PC-3 (cell line): ENCODE measurements at regions not wholly inside any gene's neighbourhood (a gene's known extent, or its start where the extent isn't known, plus 50 kb on each side); places are given as distances from the start of the nearest gene placed in this dataset.

Experiments
- ATAC-seq: fragments of 200-7000 bp; cut with Tn5 transposase; 2 replicates; pipeline ENCODE4 v1.9.1; 2020; ENCODE audit warnings: mild to moderate bottlenecking, moderate library complexity
- BruUV-seq: library from RNA; stranded (reverse); fragments of 400-500 nt; replicated peaks from 2 replicates; lab custom pipeline; 2021; lab: Mats Ljungman, UMichigan
- CTCF ChIA-PET: fragments of 300-600 bp; sonication (Branson Sonifier 250); formaldehyde crosslinking; loops from one replicate; lab custom pipeline; 2022; ENCODE audit warnings: antibody characterized with exemption; lab: Charles Lee
- POLR2A ChIA-PET: fragments of 300-600 bp; sonication (Branson Sonifier 250); formaldehyde crosslinking; loops from one replicate; lab custom pipeline; 2022; ENCODE audit warnings: antibody characterized with exemption; ENCODE audit not compliant: unreplicated experiment; lab: Charles Lee
- DNase-seq: peaks from one replicate; pipeline ENCODE4 v3.0.0-alpha.2; 2015
- H2AFZ ChIP-seq: fragments of 300-600 bp; sonication (generic); 2 replicates; pipeline ENCODE4 v1.6.0; 2016; ENCODE audit warnings: antibody characterized with exemption, low read length
- H3F3A ChIP-seq: fragments of 300-600 bp; sonication (generic); one replicate; pipeline ENCODE4 v1.6.0; 2017; ENCODE audit warnings: antibody characterized with exemption, low read length, control low read depth, mild to moderate bottlenecking; ENCODE audit not compliant: unreplicated experiment
- H3K27ac ChIP-seq: fragments of 300-600 bp; sonication (generic); 2 replicates; pipeline ENCODE4 v1.5.1; 2016; ENCODE audit warnings: mild to moderate bottlenecking, low read length
- H3K27me3 ChIP-seq: fragments of 300-600 bp; sonication (generic); 2 replicates; pipeline ENCODE4 v1.6.1; 2016; ENCODE audit warnings: low read length, mixed read lengths
- H3K36me3 ChIP-seq: fragments of 300-600 bp; sonication (generic); 2 replicates; pipeline ENCODE4 v1.6.1; 2016; ENCODE audit warnings: low read depth, mixed run types, low read length, mixed read lengths
- H3K4me1 ChIP-seq: fragments of 300-600 bp; sonication (generic); 2 replicates; pipeline ENCODE4 v1.5.1; 2016; ENCODE audit warnings: low read length; ENCODE audit not compliant: insufficient read depth
- H3K4me2 ChIP-seq: fragments of 300-600 bp; sonication (generic); 2 replicates; pipeline ENCODE4 v1.6.0; 2016; ENCODE audit warnings: low read length
- H3K4me3 ChIP-seq: fragments of 300-600 bp; sonication (generic); 2 replicates; pipeline ENCODE4 v1.5.1; 2016; ENCODE audit warnings: mild to moderate bottlenecking, low read length, mixed read lengths
- H3K79me2 ChIP-seq: fragments of 300-600 bp; sonication (generic); 2 replicates; pipeline ENCODE4 v1.6.1; 2017; ENCODE audit warnings: low read length, mixed read lengths
- H3K9ac ChIP-seq: fragments of 300-600 bp; sonication (generic); 2 replicates; pipeline ENCODE4 v1.6.0; 2016; ENCODE audit warnings: mild to moderate bottlenecking, low read length
- H3K9me2 ChIP-seq: fragments of 300-600 bp; sonication (generic); replicated peaks from 2 replicates; pipeline ENCODE4 v1.6.1; 2016; ENCODE audit warnings: mixed run types, low read length, mixed read lengths
- H3K9me3 ChIP-seq: fragments of 300-600 bp; sonication (generic); 2 replicates; pipeline ENCODE4 v1.6.1; 2016; ENCODE audit warnings: low read length, mixed read lengths
- H4K20me1 ChIP-seq: fragments of 300-600 bp; sonication (generic); 2 replicates; pipeline ENCODE4 v1.6.1; 2016; ENCODE audit warnings: low read length, mixed read lengths
- EZH2 ChIP-seq: fragments of 300-600 bp; sonication (generic); IDR thresholded peaks from one replicate; pipeline ENCODE4 v1.6.1; 2017; ENCODE audit warnings: antibody characterized with exemption, mild to moderate bottlenecking, low read length; ENCODE audit not compliant: unreplicated experiment
- EZH2phosphoT487 ChIP-seq: fragments of 300-600 bp; sonication (generic); IDR thresholded peaks from 2 replicates; pipeline ENCODE4 v1.6.1; 2018; ENCODE audit warnings: mild to moderate bottlenecking, antibody characterized with exemption, low read length, borderline replicate concordance
- intact Hi-C: fragments of 100-400 bp; cut with micrococcal nuclease; formaldehyde crosslinking; loops from 2 replicates; pipeline ENCODE4 v1.9.0; 2023
- TF ChIP-seq, protein P1 (sequence below): fragments of 300-600 bp; sonication (generic); conservative IDR thresholded peaks from 2 replicates; pipeline ENCODE4 v1.5.1; 2017; ENCODE audit warnings: antibody characterized with exemption, low read depth, mild to moderate bottlenecking, low read length

DNA sequence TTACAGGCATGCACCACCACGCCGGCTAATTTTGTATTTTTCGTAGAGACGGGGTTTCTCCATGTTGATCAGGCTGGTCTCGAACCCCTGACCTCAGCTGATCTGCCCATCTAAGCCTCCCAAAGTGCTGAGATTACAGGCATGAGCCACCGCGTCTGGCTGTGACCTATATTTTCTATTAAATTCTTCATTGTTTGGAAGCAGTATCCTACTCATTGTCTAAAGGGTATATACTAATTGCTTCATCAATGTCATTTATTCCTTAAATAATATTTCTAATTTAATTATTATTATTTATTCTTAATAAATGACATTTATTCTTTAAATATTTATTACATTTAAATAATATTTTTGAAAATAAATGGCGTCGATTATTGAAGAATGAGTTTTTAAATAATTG, 817.3 kb upstream of the API5 start:
- Histone ChIP-seq H3K79me2 (no peaks in the 10 kb centered on the region), H3K9ac (no peak overlapping the region), H4K20me1 (no peaks in the 10 kb centered on the region), H2AFZ (no peak overlapping the region), H3K4me3 (no peak overlapping the region), H3K4me1 (no peaks in the 10 kb centered on the region), H3K27ac (no peak overlapping the region), H3K36me3 (no peaks in the 10 kb centered on the region), H3K4me2 (no peak overlapping the region), H3K9me2 (no peaks in the 10 kb centered on the region), H3F3A (no peaks in the 10 kb centered on the region), H3K27me3 (no peaks in the 10 kb centered on the region), H3K9me3 (no peaks in the 10 kb centered on the region)
- ChIA-PET POLR2A (no interaction called here), CTCF (no interaction called here)
- BruUV-seq = no TSS peak
- no peak for DNase-seq
- intact Hi-C loops = no loop called here
- TF ChIP-seq EZH2 = no peak
- TF ChIP-seq, protein P1, sequence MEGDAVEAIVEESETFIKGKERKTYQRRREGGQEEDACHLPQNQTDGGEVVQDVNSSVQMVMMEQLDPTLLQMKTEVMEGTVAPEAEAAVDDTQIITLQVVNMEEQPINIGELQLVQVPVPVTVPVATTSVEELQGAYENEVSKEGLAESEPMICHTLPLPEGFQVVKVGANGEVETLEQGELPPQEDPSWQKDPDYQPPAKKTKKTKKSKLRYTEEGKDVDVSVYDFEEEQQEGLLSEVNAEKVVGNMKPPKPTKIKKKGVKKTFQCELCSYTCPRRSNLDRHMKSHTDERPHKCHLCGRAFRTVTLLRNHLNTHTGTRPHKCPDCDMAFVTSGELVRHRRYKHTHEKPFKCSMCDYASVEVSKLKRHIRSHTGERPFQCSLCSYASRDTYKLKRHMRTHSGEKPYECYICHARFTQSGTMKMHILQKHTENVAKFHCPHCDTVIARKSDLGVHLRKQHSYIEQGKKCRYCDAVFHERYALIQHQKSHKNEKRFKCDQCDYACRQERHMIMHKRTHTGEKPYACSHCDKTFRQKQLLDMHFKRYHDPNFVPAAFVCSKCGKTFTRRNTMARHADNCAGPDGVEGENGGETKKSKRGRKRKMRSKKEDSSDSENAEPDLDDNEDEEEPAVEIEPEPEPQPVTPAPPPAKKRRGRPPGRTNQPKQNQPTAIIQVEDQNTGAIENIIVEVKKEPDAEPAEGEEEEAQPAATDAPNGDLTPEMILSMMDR = no peak
- TF ChIP-seq EZH2phosphoT487 = no peak
- ATAC-seq = no peak

DNA sequence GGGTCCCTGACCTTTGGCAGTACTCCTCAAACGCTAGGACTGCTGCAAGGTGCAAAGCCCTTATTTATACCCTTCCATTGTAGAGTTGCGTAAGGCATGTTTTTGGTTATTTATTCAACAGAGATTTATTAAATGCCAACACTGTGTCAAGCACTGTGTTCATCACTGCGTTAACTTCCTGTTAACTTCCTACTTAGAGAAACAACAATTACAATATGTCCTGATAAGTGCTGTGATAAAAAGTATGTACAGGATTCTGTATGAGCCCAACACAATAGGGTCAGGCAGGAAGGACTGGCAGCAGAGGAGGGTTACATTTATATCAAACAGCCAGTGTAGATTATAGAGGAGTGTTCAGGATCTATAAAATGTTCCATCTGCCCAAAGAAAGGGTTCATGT, 812.8 kb upstream of the API5 start:
- no peaks in the 10 kb centered on the region for H3K27me3 ChIP-seq
- DNase-seq (no peak), ATAC-seq (no peak)
- H3K9me3 ChIP-seq = no peaks in the 10 kb centered on the region
- intact Hi-C loops = no loop called here
- no peak overlapping the region for H3K9ac ChIP-seq
- no peaks in the 10 kb centered on the region for H4K20me1 ChIP-seq
- ChIA-PET POLR2A (no interaction called here), CTCF (no interaction called here)
- TF ChIP-seq, protein P1 = no peak
- no peak for TF ChIP-seq EZH2phosphoT487
- TF ChIP-seq EZH2 = no peak
- H3K27ac ChIP-seq = no peak overlapping the region
- H3K4me2 ChIP-seq = no peak overlapping the region
- H3K4me1 ChIP-seq = no peaks in the 10 kb centered on the region
- no peaks in the 10 kb centered on the region for H3K79me2 ChIP-seq
- no peaks in the 10 kb centered on the region for H3K9me2 ChIP-seq
- H3K4me3 ChIP-seq = no peak overlapping the region
- H3K36me3 ChIP-seq = no peaks in the 10 kb centered on the region
- no peak overlapping the region for H2AFZ ChIP-seq
- H3F3A ChIP-seq = no peaks in the 10 kb centered on the region
- no TSS peak for BruUV-seq

DNA sequence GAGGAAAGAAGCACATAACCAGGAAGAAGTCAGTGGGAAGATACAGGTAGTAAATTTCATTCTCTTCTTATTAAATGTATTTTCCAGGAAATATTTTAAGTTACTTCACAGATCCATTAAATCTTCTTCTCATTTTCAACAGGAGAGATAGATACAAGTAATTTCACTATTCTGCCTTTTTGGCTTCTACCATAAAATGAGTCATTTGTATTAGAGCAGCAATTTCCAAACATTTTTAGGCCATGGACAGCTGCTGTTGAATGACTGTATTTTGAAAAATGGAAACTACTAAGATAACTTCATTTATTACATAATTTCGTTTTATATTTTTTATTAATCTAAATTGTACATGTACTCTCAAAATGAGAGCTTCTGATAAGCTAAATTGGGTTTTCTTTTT, 809.6 kb upstream of the API5 start:
- TF ChIP-seq EZH2phosphoT487 (no peak), EZH2 (no peak)
- TF ChIP-seq, protein P1 = no peak

More for the DNA sequence above, 809.6 kb upstream of the API5 start:
- Histone ChIP-seq H3K4me2 (no peak overlapping the region), H3K4me1 (no peaks in the 10 kb centered on the region), H3F3A (no peaks in the 10 kb centered on the region), H4K20me1 (no peaks in the 10 kb centered on the region), H3K27me3 (no peaks in the 10 kb centered on the region), H3K4me3 (no peak overlapping the region), H3K27ac (no peak overlapping the region), H3K36me3 (no peaks in the 10 kb centered on the region), H3K9me2 (no peaks in the 10 kb centered on the region), H3K79me2 (no peaks in the 10 kb centered on the region), H3K9ac (no peak overlapping the region), H2AFZ (no peak overlapping the region), H3K9me3 (no peaks in the 10 kb centered on the region)
- DNase-seq (no peak), ATAC-seq (no peak)
- no TSS peak for BruUV-seq
- ChIA-PET POLR2A (no interaction called here), CTCF (no interaction called here)
- intact Hi-C loops = no loop called here
